Heart right ventricle (tissue), 16 donors: ENCODE measurements at regions not wholly inside any gene's neighbourhood (a gene's known extent, or its start where the extent isn't known, plus 50 kb on each side); places are given as distances from the start of the nearest gene placed in this dataset.

Experiments used
- ATAC-seq, 8 donors: fragments of 200-7000 bp; cut with Tn5 transposase; one replicate each; pipeline ENCODE4 v1.9.1; 2020; ENCODE audit warnings: mild to moderate bottlenecking in 8 of 8, moderate library complexity in 8 of 8, moderate number of reproducible peaks in 1 of 8
- DNase-seq, 2 donors: peaks; one replicate each; pipeline ENCODE4 v3.0.0-alpha.2; 2020
- H3K27ac ChIP-seq, 10 donors: fragments of 200-600 bp; sonication (generic) in 2 of 10; one replicate each; pipeline versions ENCODE4 v1.5.0 to v1.8.0; 2020 to 2022; ENCODE audit warnings: mild to moderate bottlenecking in 3 of 10
- H3K27me3 ChIP-seq, 7 donors: fragments of 200-600 bp; one replicate each; pipeline ENCODE4 v1.8.0; 2021 to 2022; ENCODE audit warnings: mild to moderate bottlenecking in 2 of 7
- H3K36me3 ChIP-seq, 9 donors: fragments of 200-600 bp; sonication (generic) in 1 of 9; one replicate each; pipeline versions ENCODE4 v1.5.0 to v1.8.0; 2020 to 2022; ENCODE audit warnings: mild to moderate bottlenecking in 2 of 9
- H3K4me1 ChIP-seq, 9 donors: fragments of 200-600 bp; sonication (generic) in 1 of 9; one replicate each; pipeline versions ENCODE4 v1.5.0 to v1.8.0; 2020 to 2022; ENCODE audit warnings: mild to moderate bottlenecking in 4 of 9
- H3K4me3 ChIP-seq, 10 donors: fragments of 200-600 bp; sonication (generic) in 2 of 10; one replicate each; pipeline versions ENCODE4 v1.5.0 to v1.8.0; 2020 to 2022; ENCODE audit warnings: mild to moderate bottlenecking in 7 of 10, moderate library complexity in 2 of 10
- H3K9me3 ChIP-seq, 11 donors: fragments of 200-600 bp in 10 of 11; sonication (generic) in 2 of 11; one replicate each; pipeline versions ENCODE4 v1.5.0 to v1.8.0; 2013 to 2022; ENCODE audit warnings: mild to moderate bottlenecking in 2 of 11, control low read depth in 1 of 11, moderate library complexity in 1 of 11
- CTCF ChIP-seq, 9 donors: fragments of 200-600 bp; sonication (generic) in 2 of 9; IDR thresholded peaks; one replicate each; pipeline versions ENCODE4 v1.5.0 to v1.8.0; 2021 to 2022; ENCODE audit warnings: antibody characterized with exemption in 9 of 9, mild to moderate bottlenecking in 5 of 9, moderate library complexity in 1 of 9
- WGBS, 2 donors: extraction: QIAGEN DNeasy Blood & Tissue Kit; methylation state at CpG; one replicate each; pipeline ENCODE4 v1.1.7; 2013; ENCODE audit warnings: inconsistent platforms in 1 of 2; 5-methylcytosine and 5-hydroxymethylcytosine counted together
- intact Hi-C, 10 donors: fragments of 100-400 bp; cut with DNase I; formaldehyde crosslinking; loops; one replicate each; pipeline versions ENCODE4 v1.11.1 to v1.14.2; 2022
- donor health status: Arrhythmogenic right ventricular cardiomyopathy.
- donor health status: ischemic (EF 13 %, LVEDD 7.1; RV severe dilation, severe dysfunction).
- donor health status: healthy with polysubstance abuse.
- donor health status: DM: no; HTN: yes; CAD: no.
- donor health status: DM: no; HTN: no; CAD: no.
- donor health status: ischemic (EF 25% LVEDD 6.9; RV normal size, moderate dysfunction).
- donor health status: ischemic (EF 25% LVEDD 5.7; RV mildly dilated, moderate dysfunction).
- donor health status: healthy.
- donor health status: DM: yes; HTN: yes; CAD: no.
- donor health status: Ischemic cardiomyopathy.
- donor health status: ischemic (EF 35%, LVEDD 5.7; RV mildly dilated, moderate dysfunction).
- donor health status: nonischemic (EF 11% LVEDD 7.7; RV severe dilation, severe dysfunction).
- donor health status: DM: yes; HTN: yes; CAD: no.
- donor health status: PGD.
- donor health status: ischemic (EF 29% LVEDD 5.4; RV normal size, mild dysfunction).
- donor health status: nonischemic (EF 23%, LVEDD 6.1; RV moderate dilation, normal function).

- H3K27me3 ChIP-seq, result no peaks in the 10 kb centered on the region
- WGBS, 2 donors, result 87 to 90% methylated on average over 2 of the region's 2 CpGs
- ATAC-seq (peak in 1 of 8 donors; percentile 70), DNase-seq (no peak)
- peaks cover 0 to 5% (median 0%) of the 10 kb centered on the region in 11 donors for H3K9me3 ChIP-seq
- no peak overlapping the region for H3K27ac ChIP-seq
- TF ChIP-seq CTCF (IDR thresholded peaks at IDR 0.05), result no peak
- H3K4me1 ChIP-seq, result peaks cover 0 to 7% (median 0%) of the 10 kb centered on the region in 9 donors
- H3K4me3 ChIP-seq, result no peak overlapping the region
- no peaks in the 10 kb centered on the region for H3K36me3 ChIP-seq
- intact Hi-C loops, result no loop called here
These were observed 2092.7 kb upstream of the PIK3C3 start for GRCh38 chr18:39862341-39862740.

GRCh38 chr18:39854291-39854690 lies 2100.7 kb upstream of the PIK3C3 start:
- intact Hi-C loops, result no loop called here
- Histone ChIP-seq H3K9me3 (no peaks in the 10 kb centered on the region), H3K4me1 (no peaks in the 10 kb centered on the region), H3K27me3 (no peaks in the 10 kb centered on the region), H3K4me3 (no peak overlapping the region), H3K27ac (no peak overlapping the region), H3K36me3 (no peaks in the 10 kb centered on the region)
- 64 to 66% methylated on average over 3 of the region's 3 CpGs for WGBS, 2 donors
- ATAC-seq (no peak), DNase-seq (no peak)
- TF ChIP-seq CTCF (IDR thresholded peaks at IDR 0.05), result no peak

- Histone ChIP-seq H3K27me3 (peaks cover 0 to 18% (median 6%) of the 10 kb centered on the region in 7 donors), H3K36me3 (no peaks in the 10 kb centered on the region), H3K27ac (no peak overlapping the region), H3K4me1 (peaks cover 0 to 9% (median 5%) of the 10 kb centered on the region in 9 donors), H3K9me3 (no peaks in the 10 kb centered on the region), H3K4me3 (no peak overlapping the region)
- DNase-seq (peak; percentile 23 to 26), ATAC-seq (peak in 7 of 8 donors; percentile 66 to 90 (median 79))
- WGBS, 2 donors, result 50 to 56% methylated on average over 5 of the region's 5 CpGs
- intact Hi-C loops, result loop anchor here in 1 of 10 donors (10.0 kb wide), 1 partner anchor 149 kb away; no protein-coding TSS in a partner anchor
- TF ChIP-seq CTCF (IDR thresholded peaks at IDR 0.05), result no peak
These were observed 2108.8 kb upstream of the PIK3C3 start for GRCh38 chr18:39846265-39846664.

- 79 to 82% methylated on average over 1 of the region's 1 CpG for WGBS, 2 donors
- Histone ChIP-seq H3K9me3 (no peaks in the 10 kb centered on the region), H3K4me1 (peaks cover 0 to 15% (median 8%) of the 10 kb centered on the region in 9 donors), H3K27me3 (peaks cover 0 to 24% (median 12%) of the 10 kb centered on the region in 7 donors), H3K4me3 (no peak overlapping the region), H3K36me3 (no peaks in the 10 kb centered on the region), H3K27ac (no peak overlapping the region)
- no peak for TF ChIP-seq CTCF (IDR thresholded peaks at IDR 0.05)
- no peak for ATAC-seq
- intact Hi-C loops, result loop anchor here in 1 of 10 donors (10.0 kb wide), 1 partner anchor 149 kb away; no protein-coding TSS in a partner anchor
- no peak for DNase-seq
These were observed 2109.4 kb upstream of the PIK3C3 start for GRCh38 chr18:39845631-39846030.
